ENCODE measurements at regions not wholly inside any gene's neighbourhood (a gene's known extent, or its start where the extent isn't known, plus 50 kb on each side); places are given as distances from the start of the nearest gene placed in this dataset.

DNA sequence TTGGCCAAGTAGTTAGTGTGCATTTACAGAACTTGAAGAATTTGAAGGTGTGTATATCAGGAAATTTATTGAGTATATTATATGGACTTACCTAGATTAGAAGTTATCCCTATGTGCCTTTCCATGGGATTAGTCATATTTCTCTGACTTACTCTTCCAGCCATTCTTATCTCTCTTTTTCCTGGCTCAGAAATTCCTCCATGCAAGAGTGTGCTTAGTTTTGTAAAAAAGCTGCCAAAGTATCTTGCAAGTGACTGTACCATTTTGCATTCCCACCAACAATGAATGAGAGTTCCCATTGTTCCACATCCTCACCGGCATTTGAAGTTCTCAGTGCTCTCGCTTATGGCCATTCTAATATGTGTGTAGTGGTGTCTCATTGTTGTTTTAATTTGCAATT lies 82.2 kb upstream of the GUCA2B start:
- H3K27me3 ChIP-seq (ENCODE audit: control insufficient read depth, insufficient read depth, low read length) = no peaks in the 10 kb centered on the region
- H3K36me3 ChIP-seq (ENCODE audit: control insufficient read depth, insufficient read depth, low read length) = no peaks in the 10 kb centered on the region
- no peak for DNase-seq (ENCODE audit: low read depth)
- H3K4me3 ChIP-seq (ENCODE audit: low read depth, low read length) = no peak overlapping the region
- FAIRE-seq = no peak
- TF ChIP-seq CTCF (IDR thresholded peaks at IDR 0.05; ENCODE audit: insufficient read depth, low read length, severe bottlenecking) = no peak

DNA sequence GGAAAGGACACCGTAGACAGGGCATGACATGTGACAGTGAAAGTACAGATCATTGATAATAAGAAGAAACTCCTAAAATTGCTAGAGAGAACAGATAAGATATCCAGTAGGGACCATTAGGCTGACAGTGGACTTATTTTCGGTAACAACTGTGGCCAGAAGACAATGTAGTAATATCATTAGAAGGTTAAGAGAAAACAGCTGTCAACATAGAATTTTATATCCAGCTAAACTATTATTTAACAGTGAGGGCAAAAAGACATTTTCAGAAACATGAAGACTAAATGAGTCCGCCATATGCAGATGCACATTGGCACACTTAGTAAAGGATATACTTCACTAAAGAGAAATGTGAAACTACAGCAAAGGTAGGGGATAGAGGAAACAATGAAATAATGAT lies 95.4 kb upstream of the GUCA2B start:
- no peaks in the 10 kb centered on the region for H3K36me3 ChIP-seq (ENCODE audit: control insufficient read depth, insufficient read depth, low read length)
- H3K4me3 ChIP-seq (ENCODE audit: low read depth, low read length) = no peak overlapping the region
- TF ChIP-seq CTCF (IDR thresholded peaks at IDR 0.05; ENCODE audit: insufficient read depth, low read length, severe bottlenecking) = no peak
- DNase-seq (ENCODE audit: low read depth) = no peak
- no peak for FAIRE-seq
- H3K27me3 ChIP-seq (ENCODE audit: control insufficient read depth, insufficient read depth, low read length) = no peaks in the 10 kb centered on the region

- no peak for TF ChIP-seq CTCF (IDR thresholded peaks at IDR 0.05; ENCODE audit: insufficient read depth, low read length, severe bottlenecking)
- no peaks in the 10 kb centered on the region for H3K27me3 ChIP-seq (ENCODE audit: control insufficient read depth, insufficient read depth, low read length)
- no peak overlapping the region for H3K4me3 ChIP-seq (ENCODE audit: low read depth, low read length)
- H3K36me3 ChIP-seq (ENCODE audit: control insufficient read depth, insufficient read depth, low read length) = no peaks in the 10 kb centered on the region
- FAIRE-seq = no peak
- DNase-seq (ENCODE audit: low read depth) = no peak
These were observed 96.8 kb upstream of the GUCA2B start for GRCh38 chr1:42056460-42056859.

DNA sequence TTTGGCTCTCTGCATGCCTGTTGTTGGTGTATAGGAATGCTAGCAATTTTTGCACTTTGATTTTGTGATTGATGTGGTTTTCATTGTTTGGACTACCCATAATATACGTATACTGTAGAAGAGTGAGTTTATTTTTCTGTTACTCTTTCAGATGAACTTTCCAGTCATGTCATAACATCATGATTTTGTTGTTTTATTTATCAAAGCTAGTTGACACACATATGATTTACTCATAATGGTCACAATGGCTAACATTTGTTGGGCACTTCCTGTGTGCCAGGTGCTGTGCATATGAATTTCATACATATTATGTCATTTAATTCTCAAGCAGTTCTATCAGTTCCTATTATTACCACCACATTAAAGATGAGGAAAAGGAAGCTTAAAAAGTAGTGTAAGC lies 98.1 kb upstream of the GUCA2B start:
- DNase-seq (ENCODE audit: low read depth) (no peak), FAIRE-seq (no peak)
- no peak overlapping the region for H3K4me3 ChIP-seq (ENCODE audit: low read depth, low read length)
- peaks cover 3% of the 10 kb centered on the region for H3K27me3 ChIP-seq (ENCODE audit: control insufficient read depth, insufficient read depth, low read length)
- H3K36me3 ChIP-seq (ENCODE audit: control insufficient read depth, insufficient read depth, low read length) = no peaks in the 10 kb centered on the region
- no peak for TF ChIP-seq CTCF (IDR thresholded peaks at IDR 0.05; ENCODE audit: insufficient read depth, low read length, severe bottlenecking)

DNA sequence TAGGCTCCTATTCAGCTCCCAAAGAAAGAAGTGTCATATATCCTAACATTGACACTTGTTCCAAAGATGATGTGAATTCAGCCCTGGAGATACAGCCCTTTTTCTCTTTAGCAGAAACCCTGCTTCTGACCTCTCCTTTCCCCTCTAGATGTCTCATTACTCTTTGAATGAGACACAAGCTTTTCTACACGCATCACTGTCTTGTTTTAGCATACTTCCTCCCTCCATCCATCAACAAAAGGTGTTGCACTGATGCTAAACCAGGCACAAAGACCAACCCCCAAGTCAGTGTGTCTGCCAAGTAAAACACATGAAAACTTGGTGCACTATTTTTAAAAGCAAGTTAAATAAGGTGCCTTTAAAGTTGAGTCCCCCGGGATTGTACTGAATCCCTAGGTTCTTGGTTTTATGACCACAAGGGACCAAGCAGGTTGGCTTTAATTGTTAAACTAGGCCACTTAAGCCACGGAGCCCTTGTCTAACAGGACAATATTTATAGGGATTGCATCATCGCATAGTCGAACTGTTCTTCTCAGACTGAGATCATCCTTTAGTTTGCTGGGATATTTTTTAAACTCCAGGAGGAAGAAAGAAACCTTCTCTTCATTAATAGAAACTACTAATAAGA lies 101.0 kb upstream of the GUCA2B start:
- no peak for TF ChIP-seq CTCF (IDR thresholded peaks at IDR 0.05; ENCODE audit: insufficient read depth, low read length, severe bottlenecking)
- peaks cover 3% of the 10 kb centered on the region for H3K27me3 ChIP-seq (ENCODE audit: control insufficient read depth, insufficient read depth, low read length)
- no peak overlapping the region for H3K4me3 ChIP-seq (ENCODE audit: low read depth, low read length)
- FAIRE-seq = peak; percentile 62
- no peak for DNase-seq (ENCODE audit: low read depth)
- H3K36me3 ChIP-seq (ENCODE audit: control insufficient read depth, insufficient read depth, low read length) = no peaks in the 10 kb centered on the region

- no peak overlapping the region for H3K4me3 ChIP-seq (ENCODE audit: low read depth, low read length)
- no peaks in the 10 kb centered on the region for H3K36me3 ChIP-seq (ENCODE audit: control insufficient read depth, insufficient read depth, low read length)
- no peak for TF ChIP-seq CTCF (IDR thresholded peaks at IDR 0.05; ENCODE audit: insufficient read depth, low read length, severe bottlenecking)
- DNase-seq (ENCODE audit: low read depth) = no peak
- no peak for FAIRE-seq
- H3K27me3 ChIP-seq (ENCODE audit: control insufficient read depth, insufficient read depth, low read length) = peaks cover 3% of the 10 kb centered on the region
These were observed 105.7 kb upstream of the GUCA2B start for GRCh38 chr1:42047508-42047880.

Measured in bronchial epithelial cell (primary cell).